ENCODE measurements at regions not wholly inside any gene's neighbourhood (a gene's known extent, or its start where the extent isn't known, plus 50 kb on each side); places are given as distances from the start of the nearest gene placed in this dataset.

DNA sequence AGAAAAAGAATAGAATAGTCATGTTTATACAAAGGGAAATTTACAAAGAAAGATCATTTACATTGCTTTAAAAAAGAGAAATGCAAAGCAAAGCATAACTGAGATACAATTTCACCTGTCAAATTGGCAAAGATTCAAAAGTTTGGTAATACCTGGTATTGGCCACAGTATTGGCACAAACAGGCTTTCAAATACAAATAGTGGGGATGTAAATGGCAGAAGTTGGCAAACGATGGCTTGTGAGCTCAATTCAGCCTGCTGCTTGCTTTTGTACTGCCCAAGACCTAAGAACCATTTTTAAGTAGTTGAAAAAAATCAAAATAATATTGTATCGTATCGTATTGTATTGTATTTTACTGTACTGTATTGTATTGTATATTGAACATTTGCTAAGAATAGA, 194.5 kb upstream of the JAG1 start:
- no peak for DNase-seq

DNA sequence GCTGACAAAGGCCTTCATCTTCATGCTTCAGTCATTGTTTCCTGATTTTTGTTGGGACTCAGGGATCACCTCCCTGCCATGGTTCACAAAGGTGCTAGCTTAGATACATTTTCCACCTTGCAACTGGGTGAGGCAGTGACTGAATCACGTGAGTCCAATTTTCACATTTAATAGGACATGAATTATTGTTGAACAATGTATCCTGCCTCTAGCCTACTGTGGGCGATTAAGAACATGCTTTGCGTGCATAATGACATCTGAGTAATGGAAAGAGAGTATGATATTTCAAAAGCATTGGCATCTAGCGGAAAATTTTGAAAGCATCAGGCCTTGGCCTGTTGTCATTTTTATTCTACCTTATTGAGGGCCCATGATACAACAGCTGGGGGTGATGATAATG, 199.2 kb upstream of the JAG1 start:
- DNase-seq: no peak

DNA sequence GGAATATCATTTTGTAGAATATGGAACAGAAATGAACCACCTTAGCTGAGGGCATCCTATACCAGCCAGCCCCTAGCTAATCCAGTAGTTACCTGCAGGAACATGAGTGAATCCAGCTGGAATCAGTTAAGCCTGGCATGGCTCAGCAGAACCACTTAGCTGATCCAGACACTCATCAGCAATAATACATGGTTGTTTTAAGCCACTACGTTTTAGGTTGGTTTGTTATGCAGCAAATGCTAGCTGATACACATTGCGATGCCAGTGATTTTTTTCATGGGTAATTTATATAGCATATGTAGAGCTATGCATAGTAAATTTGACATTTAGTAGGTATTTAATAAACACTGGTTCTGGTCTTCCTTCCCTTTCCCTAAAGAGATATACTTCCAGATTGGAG, 201.9 kb upstream of the JAG1 start:
- no peak for DNase-seq

DNA sequence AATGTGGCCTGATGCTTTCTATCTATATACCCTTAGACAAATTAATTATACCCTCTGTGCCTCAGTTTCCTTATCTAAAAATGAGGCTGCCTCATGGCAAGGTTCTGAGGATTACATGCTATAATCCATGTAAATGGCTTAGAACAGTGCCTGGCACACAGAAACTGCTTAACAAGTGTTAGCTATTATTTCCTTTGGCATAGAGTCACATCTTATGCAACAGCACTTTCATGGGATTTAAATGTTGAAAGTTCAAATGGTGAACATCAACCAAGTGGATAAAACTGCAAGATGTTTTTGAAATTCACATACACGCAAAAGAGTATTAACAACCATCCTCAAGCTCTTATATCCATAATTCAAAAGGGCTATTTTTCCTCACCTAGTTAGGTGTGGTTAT, 202.8 kb upstream of the JAG1 start:
- no peak for DNase-seq

DNA sequence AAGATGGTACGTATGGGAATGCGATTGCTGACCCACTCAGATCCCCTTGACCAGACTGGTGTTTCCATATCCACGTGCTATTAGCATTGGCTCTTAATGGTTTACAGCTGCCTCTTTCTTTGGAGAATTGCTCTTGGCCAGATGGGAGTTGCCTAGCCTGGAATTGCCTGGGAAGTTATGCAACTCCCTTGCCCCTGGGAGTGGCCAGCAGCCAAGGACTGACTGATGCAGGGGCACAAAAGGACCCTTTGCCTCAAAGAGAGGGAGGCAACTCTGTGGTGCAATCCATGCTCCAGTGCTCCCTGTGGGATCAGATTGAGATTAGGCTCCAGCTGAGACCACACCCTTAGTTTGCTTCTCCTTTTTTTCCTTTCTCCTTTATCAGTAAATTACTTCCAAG, 203.5 kb upstream of the JAG1 start:
- DNase-seq: no peak

DNA sequence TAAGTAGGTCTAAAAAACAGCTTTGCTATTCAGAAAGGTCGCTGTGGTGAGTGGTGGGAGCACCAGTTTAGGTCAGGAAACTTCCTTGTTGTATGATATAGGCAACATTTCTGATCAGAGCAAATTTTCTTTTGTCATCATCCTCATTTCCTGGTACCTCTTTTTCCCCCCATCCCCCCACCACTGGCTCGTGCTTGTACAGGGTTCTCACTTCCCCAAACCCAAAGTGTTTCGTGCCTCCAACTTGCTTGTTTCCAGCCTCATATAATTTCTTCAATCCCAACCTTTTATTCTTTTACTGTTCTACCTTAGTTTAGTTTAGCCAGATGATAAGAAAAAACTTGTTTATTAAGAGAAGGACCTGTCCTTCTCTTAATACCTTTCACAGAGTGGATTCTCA, 209.4 kb upstream of the JAG1 start:
- no peak for DNase-seq

DNA sequence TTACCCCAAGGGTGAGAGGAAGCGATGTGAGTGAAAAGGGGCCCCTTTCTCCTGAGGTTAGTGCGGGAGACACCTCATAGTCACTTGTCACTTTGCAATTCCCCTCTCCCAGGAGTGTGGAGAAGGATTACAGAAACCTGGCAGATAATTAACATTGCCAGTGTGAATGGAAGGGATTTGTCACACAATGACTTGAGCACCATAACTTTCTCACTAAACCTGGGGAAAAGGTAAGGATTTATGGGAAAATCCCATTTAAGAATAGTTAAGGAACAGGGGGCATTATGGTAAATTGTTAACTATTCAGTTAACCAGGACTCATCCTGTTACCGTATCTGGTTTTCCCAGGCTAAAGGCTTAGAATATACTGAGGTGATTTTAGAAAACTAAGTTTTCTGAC, 219.5 kb upstream of the JAG1 start:
- no peak for DNase-seq

DNA sequence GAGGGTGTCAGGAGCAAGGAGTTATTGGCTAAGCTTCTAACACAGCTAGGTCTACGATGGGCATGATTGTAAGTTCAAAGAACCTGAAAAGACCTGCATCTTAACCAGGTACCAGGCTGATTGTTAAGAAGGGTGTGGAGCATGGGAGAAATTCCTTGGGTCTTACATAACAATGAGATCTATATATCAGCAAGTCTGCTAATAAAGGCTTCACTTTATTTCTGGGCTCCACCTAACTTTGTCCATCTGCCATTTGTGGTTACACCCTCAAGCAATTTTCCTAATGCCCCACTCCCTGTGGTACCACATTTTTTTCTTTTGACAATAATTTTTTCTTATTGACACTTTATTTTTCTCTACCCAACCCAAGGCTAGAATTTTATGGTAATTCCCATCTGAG, 223.5 kb upstream of the JAG1 start:
- no peak for DNase-seq

DNA sequence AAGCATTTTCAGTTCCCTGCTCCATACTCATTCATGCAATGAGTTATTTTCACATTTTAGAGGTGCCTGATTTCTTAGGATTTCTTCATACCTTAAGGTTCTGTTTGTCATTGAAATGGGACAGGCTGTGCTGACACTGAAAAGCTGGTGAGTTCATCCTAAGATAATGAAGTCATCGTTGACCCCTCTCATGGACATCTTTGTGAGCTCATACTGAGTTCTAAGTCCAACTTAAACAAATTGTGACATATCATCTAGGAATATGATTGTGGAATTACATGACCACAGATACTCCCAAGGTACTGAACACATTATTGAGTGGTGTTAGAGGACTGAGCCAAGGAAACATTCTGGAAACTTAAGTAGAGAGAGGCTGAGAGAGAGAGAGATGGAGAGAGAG, 224.8 kb upstream of the JAG1 start:
- no peak for DNase-seq

DNA sequence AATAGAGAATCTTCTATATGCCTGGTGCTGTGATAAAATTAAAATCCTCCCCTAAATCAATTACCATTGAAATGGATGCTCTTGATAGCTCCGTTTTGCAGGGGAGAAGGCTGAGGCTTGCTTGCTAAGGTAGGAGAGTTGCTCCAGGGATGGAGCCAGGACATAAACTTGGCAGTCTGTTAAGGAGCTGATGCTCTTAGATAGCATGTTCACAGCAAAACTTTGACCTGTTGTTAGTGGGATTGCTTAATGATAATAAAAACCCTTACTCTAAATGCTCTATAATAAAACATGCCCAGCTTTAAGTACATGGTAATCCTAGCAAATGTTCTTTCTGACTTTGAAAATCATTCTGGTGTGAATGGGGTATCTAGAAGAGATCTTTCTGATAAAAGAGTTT, 228.4 kb upstream of the JAG1 start:
- no peak for DNase-seq

DNA sequence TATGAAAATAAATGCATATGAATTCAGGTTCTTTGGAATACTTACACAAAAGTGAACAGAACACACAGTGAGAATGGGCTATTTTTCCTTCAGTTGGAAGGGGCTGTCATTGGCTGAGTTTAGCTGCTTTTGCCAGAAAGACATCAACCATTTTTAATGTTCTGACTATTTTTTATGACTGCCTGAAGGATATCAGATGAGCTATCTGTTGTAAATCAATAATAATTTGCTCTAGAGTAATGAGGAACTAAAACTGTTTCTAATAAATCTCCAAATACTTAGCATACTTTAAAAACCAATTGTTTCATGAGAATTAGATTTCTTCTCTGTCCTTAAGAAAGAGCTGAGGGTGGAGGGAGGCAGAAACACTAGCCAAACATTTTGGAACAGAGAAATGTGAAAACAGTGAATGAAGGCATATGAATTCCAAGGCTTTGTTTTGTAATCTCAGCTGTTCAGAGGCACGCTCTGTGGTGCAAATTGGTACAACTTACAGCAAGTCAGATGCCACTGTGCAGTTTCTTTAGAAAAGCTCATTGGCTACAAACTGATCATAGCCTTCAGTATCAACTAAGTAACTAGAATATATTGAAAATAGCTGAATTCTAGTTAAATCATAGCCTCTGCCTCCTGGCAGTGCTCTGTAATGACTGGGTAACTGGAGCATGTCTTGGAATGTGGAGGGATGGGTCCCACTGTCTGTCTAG, 228.9 kb upstream of the JAG1 start:
- DNase-seq: no peak

DNA sequence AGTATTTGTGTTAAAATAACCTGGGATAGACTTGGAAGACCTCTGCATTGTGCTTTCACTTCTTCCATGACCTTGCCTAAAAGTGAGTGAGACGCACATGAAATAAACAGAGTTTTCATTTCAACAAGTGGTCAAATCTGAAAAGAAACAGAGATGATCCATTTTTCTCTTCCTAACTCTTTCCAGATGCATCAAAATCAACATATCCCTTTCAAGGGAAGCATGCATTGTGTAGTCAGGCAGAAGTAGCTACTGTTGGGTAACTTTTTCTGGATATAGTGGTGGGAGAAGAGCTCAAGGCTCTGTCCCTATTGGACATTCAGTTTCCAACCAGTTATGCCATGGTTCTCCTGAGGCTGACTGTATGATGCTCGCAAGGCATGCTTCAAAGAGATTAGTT, 233.0 kb upstream of the JAG1 start:
- no peak for DNase-seq

DNA sequence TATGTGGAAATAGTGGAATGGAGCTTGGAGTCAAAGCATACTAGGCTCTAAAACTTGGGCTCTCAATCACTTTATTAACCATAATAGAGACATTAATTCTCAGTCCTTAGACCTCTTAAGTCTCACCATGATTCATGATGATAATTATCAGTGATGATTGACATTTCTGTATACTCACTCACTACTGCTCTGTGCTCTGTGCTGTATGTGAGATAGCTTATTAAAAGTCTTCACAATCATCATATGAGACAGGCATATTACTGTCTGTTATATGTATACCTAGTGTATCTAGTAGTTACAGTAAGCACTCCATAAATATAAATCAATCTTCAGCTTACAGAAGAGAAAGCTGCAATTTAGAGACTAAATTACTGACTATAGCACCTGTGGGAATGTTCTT, 236.0 kb upstream of the JAG1 start:
- DNase-seq: no peak

DNA sequence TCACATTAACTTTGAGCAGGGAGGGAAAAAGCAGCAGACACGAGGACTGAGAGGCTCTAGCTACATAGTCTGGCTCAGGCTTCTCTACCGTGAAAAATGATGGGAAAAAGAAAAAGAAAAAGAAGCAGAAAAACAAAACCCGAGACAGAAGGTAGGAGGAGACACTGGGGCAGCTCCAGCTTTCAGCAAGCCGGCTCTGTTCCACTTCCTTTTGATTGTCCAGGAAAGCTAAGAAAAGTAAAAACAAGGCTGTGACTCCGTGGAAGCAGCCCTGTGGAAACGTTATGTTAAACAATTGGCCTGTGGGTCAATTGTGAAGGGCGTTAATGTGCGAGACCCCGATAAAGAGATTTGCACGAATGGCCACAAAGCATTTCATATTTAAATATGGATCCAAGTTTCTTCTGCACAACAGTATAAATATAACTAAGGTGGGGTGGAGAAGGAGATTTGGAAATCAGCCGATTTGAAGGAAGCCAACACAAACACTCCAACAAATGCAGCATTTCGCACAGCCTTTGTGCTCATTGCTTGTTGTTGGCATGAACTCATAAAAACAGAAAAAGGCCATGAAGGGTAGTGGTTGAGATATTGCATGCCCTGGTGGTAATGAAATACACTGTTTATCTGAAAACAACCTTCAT, 236.9 kb upstream of the JAG1 start:
- no peak for DNase-seq

DNA sequence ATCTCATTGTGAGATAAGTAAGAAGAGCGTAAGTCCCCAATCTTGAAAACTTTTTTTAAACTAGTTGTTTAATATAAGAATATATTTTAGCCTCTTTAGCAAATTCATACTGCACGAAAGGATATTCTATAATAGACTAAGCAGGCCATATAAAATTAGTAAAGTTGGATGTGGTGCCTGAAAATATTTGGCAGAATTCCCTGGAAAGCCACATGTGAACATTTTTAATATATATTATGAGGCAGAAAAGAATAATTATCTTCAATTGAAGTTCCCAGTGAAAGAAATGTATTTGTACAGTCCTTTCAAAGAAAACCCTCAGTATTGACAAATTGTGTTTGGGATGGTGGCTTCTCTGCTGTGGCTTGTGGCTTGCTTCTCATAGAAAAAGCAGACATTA, 237.5 kb upstream of the JAG1 start:
- no peak for DNase-seq

DNA sequence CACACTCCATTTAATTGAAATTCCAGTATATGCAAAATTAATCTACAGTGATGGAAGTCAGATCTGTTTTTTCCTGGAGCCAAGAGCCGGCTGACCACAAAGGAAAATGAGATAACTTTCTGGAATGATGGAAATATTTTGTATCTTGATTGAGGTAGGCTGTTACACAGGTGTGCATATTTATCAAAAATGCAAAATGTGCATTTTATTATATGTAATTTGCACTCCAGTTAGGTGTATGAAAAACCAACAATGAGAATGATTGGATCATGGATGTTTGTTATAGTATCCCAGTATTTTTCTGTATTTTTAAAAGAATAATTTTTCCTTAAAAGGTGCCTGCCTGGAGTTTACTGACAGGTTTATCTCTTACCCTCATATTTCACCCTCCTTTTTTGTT, 242.0 kb upstream of the JAG1 start:
- no peak for DNase-seq

DNA sequence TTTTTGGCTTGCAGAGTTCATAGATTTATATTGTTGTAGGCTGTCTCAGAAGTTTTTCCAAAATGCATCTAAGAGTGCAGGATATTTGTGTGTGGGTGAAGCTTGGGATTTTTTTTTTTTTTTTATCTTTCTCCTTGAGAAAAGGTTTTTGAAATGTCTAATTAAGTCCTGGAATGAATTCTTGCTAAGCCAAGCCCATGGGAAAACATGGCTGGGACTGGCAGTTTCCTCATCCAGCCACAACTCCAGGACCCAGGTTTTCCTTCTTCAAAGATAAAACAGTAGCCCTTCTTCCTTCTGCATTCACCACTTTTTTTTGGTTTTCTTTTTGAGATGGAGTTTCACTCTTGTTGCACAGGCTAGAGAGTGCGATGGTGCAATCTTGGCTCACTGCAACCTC, 242.5 kb upstream of the JAG1 start:
- no peak for DNase-seq

DNA sequence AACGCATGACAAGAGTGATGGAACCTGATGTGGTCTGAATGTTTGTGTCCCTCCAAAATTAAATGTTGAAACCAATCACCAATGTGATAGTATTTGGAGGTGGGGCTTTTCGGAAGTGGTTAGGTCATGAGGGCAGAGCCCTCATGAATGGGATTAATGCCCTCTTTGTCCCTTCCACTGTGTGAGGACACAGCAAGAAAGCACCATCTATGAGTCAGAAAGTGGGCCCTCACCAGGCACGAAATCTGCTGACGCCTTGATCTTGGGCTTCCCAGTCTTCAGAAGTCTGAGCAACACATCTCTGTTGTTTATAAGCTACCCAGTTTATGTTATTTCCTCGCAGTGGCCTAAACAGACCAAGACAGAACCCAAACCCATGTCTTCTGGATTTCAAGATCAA, 244.0 kb upstream of the JAG1 start:
- no peak for DNase-seq

DNA sequence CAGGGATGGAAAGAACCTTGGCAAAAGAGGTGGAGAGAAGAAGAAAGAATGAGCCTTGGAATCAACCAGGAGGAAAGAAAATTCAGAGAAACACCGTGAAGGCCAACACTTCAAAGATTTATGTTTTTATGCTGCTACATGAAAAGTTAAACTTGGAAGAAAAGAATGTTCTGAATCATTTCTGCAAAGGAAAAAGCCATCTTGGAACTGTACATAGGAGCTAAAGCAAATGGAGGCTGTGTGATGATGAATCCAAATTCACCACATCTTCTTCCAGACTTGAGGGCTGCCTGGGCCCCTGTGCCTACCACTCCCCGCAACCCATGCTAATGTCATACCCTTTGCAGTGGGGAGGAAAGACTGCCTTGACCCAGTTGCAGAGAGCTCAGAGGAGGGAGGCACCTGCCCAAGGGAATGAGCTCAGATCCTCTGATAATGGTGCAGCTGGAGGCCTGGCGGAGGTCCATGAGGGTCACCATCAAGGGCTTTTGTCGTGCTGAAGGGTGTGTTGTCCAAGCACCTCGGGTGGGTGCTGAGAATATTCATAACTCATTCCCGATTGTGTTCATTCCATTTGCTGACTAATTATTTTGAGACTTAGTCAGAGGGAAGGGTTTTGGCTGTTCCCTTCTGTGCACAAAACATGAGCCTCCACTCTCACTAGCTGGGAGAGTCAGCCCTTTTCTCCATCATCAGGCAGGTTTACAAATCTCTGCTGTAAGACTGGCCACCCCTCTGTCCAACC, 245.8 kb upstream of the JAG1 start:
- DNase-seq: no peak

DNA sequence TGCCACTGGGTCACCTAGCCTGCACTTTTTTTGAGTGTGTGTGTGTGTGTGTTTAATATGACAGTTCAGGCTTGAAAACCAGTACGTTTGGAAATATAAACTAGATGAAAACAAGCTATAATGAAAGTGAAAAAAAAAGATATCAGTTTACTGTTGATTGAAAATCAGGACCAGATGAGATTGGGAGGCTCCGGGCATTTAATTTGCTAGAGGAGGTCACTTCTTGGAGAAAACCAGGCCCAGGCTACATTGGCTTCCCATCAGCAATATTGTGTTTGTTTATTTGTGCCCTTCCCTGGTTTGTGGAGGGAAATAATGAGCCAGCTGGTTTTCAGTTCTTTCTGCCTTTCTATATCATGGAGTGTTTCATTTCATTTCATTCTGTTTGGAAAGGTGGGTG, 246.6 kb upstream of the JAG1 start:
- no peak for DNase-seq

DNA sequence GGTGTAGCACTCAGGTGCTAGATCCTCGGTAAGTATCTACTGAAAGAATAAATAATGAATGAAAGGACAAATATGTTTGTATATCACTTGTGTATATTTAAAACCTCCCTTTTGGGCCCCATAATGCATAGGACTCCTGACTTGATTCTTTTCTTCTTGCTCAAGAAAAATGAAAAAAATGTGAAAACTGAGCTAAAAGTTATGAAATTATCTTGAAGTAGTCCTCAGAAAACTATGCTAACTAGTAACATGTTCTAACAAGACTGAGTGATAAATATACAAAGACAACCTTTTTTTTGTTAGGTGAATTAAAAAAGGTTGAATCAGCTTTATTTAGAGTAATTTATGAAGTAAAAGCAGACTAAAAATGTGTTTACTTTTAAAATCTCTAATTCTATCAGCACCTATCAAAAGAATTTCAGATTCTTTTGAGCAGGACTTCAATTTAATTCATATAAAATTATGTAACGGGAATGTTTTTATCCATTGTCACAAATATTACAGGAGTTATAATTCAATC, 247.8 kb upstream of the JAG1 start:
- DNase-seq: no peak

DNA sequence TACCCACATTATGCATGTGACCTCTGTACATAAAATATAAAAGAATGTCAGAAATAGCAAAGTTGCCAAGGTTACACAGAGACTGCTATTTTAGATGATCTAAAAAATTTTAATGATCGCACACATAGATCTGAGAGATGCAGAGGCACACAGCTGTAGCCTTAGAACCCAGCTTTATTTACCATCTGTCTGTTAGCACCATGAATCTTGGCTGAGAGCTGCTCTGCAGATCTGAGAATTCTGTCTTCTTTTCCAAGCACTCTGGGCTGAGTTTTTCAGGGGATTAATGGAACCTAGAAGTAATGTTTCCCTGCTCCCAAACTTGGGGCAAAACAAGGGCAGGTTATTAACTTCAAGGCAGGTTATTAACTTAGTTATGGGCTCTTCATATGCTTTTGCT, 248.7 kb upstream of the JAG1 start:
- no peak for DNase-seq

DNA sequence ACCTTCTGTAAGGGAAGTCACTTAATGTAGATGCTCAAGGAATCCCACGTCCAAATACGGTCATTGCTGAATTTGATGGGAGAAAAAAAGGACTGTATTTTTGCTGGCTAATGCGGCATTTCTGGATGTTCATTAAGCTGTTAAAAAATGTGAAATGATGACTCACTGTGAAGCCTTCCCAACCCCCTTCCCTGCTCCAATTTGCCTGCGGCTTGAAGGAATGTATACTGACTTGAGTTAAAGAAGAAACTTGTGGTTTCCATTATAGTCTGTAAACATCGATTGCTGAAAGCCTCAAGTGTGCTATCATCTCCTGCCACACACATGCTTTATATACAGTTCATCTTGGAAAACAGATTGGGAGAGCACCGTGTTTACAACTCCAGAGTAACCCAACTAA, 249.1 kb upstream of the JAG1 start:
- DNase-seq: peak; percentile 79

DNA sequence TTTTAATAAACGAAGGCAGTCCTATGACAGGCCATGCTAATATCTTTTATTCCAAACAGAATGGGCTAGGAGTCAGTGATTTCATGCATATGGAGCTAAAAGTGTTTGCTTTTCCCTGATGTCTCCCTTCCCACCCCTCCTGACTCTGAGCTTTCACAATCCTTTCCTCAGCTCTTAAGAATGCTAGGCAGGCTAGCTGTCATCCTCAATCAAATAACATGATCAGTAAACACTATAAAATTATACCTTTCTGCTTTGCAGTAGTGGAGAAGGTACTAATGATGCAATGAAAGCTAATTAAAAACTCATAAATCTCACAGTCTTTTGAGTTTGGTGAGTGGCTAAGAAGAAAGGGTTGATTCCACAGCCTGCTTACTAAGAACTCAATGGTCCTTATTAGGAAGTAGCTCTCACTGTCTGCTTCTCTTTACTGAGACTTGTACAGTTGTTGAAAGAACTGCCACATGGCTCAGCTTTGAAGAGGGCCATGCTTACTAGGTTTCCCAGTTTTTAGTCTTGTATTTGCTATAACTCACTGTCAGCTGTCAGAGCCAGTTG, 250.9 kb upstream of the JAG1 start:
- no peak for DNase-seq
